Endothelial cell of umbilical vein (primary cell): ENCODE measurements at regions not wholly inside any gene's neighbourhood (a gene's known extent, or its start where the extent isn't known, plus 50 kb on each side); places are given as distances from the start of the nearest gene placed in this dataset.

Experiments used
- BruUV-seq: library from RNA; stranded (reverse); fragments of 400-500 nt; replicated peaks from 2 replicates; lab custom pipeline; 2021; lab: Mats Ljungman, UMichigan
- CTCF ChIA-PET: fragments of 300-600, 350-600 bp; sonication (Branson Sonifier 250); formaldehyde crosslinking; loops from one replicate; lab custom pipeline; 2021; ENCODE audit warnings: antibody characterized with exemption, inconsistent platforms; lab: Charles Lee
- POLR2A ChIA-PET: fragments of 300-600, 350-600 bp; sonication (Branson Sonifier 250); formaldehyde crosslinking; loops from one replicate; lab custom pipeline; 2021; ENCODE audit warnings: antibody characterized with exemption, inconsistent platforms; lab: Charles Lee
- DNase-seq: peaks from one replicate; pipeline ENCODE4 v3.0.0-alpha.2; 2011; ENCODE audit warnings: low read depth, low spot score
- FAIRE-seq: peaks from 2 replicates; lab custom pipeline; 2011; peaks lifted over from hg19 to GRCh38; lab: Jason Lieb, UNC
- H2AFZ ChIP-seq: 2 replicates; pipeline ENCODE4 v1.6.0; 2012; ENCODE audit warnings: low read depth, low read length, control low read depth, inconsistent platforms
- H3K27ac ChIP-seq: 2 replicates; pipeline ENCODE4 v1.5.1; 2011; ENCODE audit warnings: low read depth, mild to moderate bottlenecking, control low read depth, low read length, moderate library complexity; ENCODE audit not compliant: insufficient read depth
- H3K27me3 ChIP-seq, 2 experiments: 2 replicates each; pipeline versions ENCODE4 v1.6.0 to v1.6.1; 2011; ENCODE audit warnings: low read length in 2 of 2, mixed read lengths in 1 of 2; ENCODE audit not compliant: control insufficient read depth in 2 of 2, insufficient read depth in 2 of 2
- H3K36me3 ChIP-seq, 2 experiments: 2 replicates in 1 of 2; 3 replicates in 1 of 2; pipeline ENCODE4 v1.5.1; 2011; ENCODE audit warnings: low read length in 2 of 2, mild to moderate bottlenecking in 1 of 2, moderate library complexity in 1 of 2; ENCODE audit not compliant: control insufficient read depth in 2 of 2, insufficient read depth in 2 of 2; ENCODE audit errors: extremely low read depth in 1 of 2
- H3K4me1 ChIP-seq: 3 replicates; pipeline ENCODE4 v1.5.1; 2011; ENCODE audit warnings: mild to moderate bottlenecking, low read length; ENCODE audit not compliant: control insufficient read depth, insufficient read depth; ENCODE audit errors: extremely low read depth
- H3K4me2 ChIP-seq: 2 replicates; pipeline ENCODE4 v1.6.1; 2011; ENCODE audit warnings: low read length, control low read depth, mixed read lengths; ENCODE audit not compliant: insufficient read depth
- H3K4me3 ChIP-seq, 3 experiments: fragments of 200-600 bp in 1 of 3; sonication (generic), shearing (Covaris generic) in 1 of 3; replicated peaks in 1 of 3; 2 replicates each; pipeline ENCODE4 v1.5.1; 2011 to 2016; ENCODE audit warnings: control low read depth in 3 of 3, low read length in 3 of 3, mild to moderate bottlenecking in 2 of 3, inconsistent platforms in 1 of 3, low read depth in 1 of 3, moderate library complexity in 1 of 3; ENCODE audit not compliant: insufficient read depth in 1 of 3
- H3K79me2 ChIP-seq: 2 replicates; pipeline ENCODE4 v1.6.0; 2012; ENCODE audit warnings: low read length, inconsistent platforms; ENCODE audit not compliant: control insufficient read depth, insufficient read depth
- H3K9ac ChIP-seq: replicated peaks from 2 replicates; pipeline ENCODE3; 2011; ENCODE audit warnings: low read length, control low read depth; ENCODE audit not compliant: insufficient read depth; ENCODE audit errors: extremely low read depth
- H3K9me1 ChIP-seq: replicated peaks from 3 replicates; pipeline ENCODE4 v1.6.0; 2011; ENCODE audit warnings: mild to moderate bottlenecking, low read length; ENCODE audit not compliant: control insufficient read depth, insufficient read depth; ENCODE audit errors: extremely low read depth
- H3K9me3 ChIP-seq: replicated peaks from 2 replicates; pipeline ENCODE4 v1.5.1; 2012; ENCODE audit warnings: low read length, inconsistent platforms; ENCODE audit not compliant: control insufficient read depth, insufficient read depth
- H4K20me1 ChIP-seq: replicated peaks from 2 replicates; pipeline ENCODE3; 2011; ENCODE audit warnings: mild to moderate bottlenecking, low read length; ENCODE audit not compliant: control insufficient read depth, insufficient read depth; ENCODE audit errors: extremely low read depth
- EZH2 ChIP-seq: IDR thresholded peaks from 2 replicates; pipeline ENCODE4 v1.6.1; 2012; ENCODE audit warnings: borderline replicate concordance, low read depth, mild to moderate bottlenecking, moderate library complexity, low read length, inconsistent platforms; ENCODE audit not compliant: severe bottlenecking
- FOS ChIP-seq: IDR thresholded peaks from 2 replicates; pipeline ENCODE4 v1.6.1; 2011; ENCODE audit warnings: mild to moderate bottlenecking, low read length, moderate library complexity, borderline replicate concordance; ENCODE audit not compliant: insufficient read depth
- GATA2 ChIP-seq: IDR thresholded peaks from 2 replicates; pipeline ENCODE4 v1.7.0; 2011; ENCODE audit warnings: low read depth, mild to moderate bottlenecking, moderate library complexity, mixed read lengths, low read length; ENCODE audit not compliant: insufficient read length, insufficient read depth
- JUN ChIP-seq: IDR thresholded peaks from 2 replicates; pipeline ENCODE4 v1.6.1; 2011; ENCODE audit warnings: borderline replicate concordance, low read depth; ENCODE audit not compliant: insufficient read length, insufficient read depth
- MYC ChIP-seq: IDR thresholded peaks from one replicate; pipeline ENCODE4 v1.6.1; 2011; ENCODE audit warnings: mild to moderate bottlenecking, low read depth, low read length
- POLR2A ChIP-seq: IDR thresholded peaks from 2 replicates; pipeline ENCODE4 v1.6.1; 2012; ENCODE audit warnings: low read depth, mild to moderate bottlenecking, control low read depth, low read length
- POLR2AphosphoS5 ChIP-seq: IDR thresholded peaks from 2 replicates; pipeline ENCODE4 v1.6.1; 2012; ENCODE audit warnings: low read depth, mild to moderate bottlenecking, control low read depth, low read length, moderate library complexity; ENCODE audit not compliant: insufficient read depth
- dilution Hi-C: fragments of 300-500 bp; cut with MboI; formaldehyde crosslinking; loops from one replicate; pipeline ENCODE4 v1.15.0; 2019; ENCODE audit warnings: low sequenced_read_pairs; ENCODE audit not compliant: extremely low pct_ligation_motif_present
- intact Hi-C: fragments of 100-400 bp; cut with micrococcal nuclease; formaldehyde crosslinking; loops from one replicate; pipeline ENCODE4 v1.10.0; 2022
- TF ChIP-seq, protein P1 (sequence below): IDR thresholded peaks from 2 replicates; pipeline ENCODE4 v1.6.1; 2011; ENCODE audit not compliant: insufficient read depth, insufficient read length
- TF ChIP-seq, protein P2 (sequence below), 2 donors: IDR thresholded peaks; 1 replicate in 1 of 2; 2 replicates in 1 of 2; pipeline ENCODE4 v1.5.1; 2011; ENCODE audit warnings: low read length in 2 of 2, mild to moderate bottlenecking in 2 of 2, moderate library complexity in 2 of 2, control low read depth in 1 of 2, inconsistent platforms in 1 of 2, low read depth in 1 of 2; ENCODE audit not compliant: insufficient read depth in 1 of 2; ENCODE audit errors: extremely low read depth in 1 of 2

DNA sequence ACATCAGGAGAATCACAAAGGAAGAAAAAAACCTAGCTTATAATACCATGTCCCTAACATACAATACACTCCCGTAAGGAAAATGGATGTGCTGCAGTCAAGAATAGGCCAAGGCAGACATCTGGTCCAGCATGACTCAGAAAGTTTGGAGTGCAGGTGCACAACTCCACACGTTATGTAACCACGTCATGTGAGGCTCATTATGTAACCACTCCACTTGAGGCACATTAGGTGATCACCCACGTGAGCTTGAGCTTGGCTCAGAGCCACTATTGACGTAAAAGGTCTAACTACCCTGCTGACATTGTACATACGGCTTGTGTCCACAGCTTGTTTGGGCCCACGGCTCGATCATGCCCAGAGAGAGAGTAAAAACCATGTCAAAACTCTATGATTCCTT is 99.8 kb upstream of the C1orf21 start:
- Histone ChIP-seq H3K36me3 (no peaks in the 10 kb centered on the region), H3K27me3 (no peaks in the 10 kb centered on the region), H3K27ac (no peak overlapping the region), H3K9me3 (no peaks in the 10 kb centered on the region), H2AFZ (no peak overlapping the region), H4K20me1 (no peaks in the 10 kb centered on the region), H3K4me2 (no peak overlapping the region), H3K9ac (no peak overlapping the region), H3K79me2 (no peaks in the 10 kb centered on the region), H3K4me3 (no peak overlapping the region), H3K4me1 (no peaks in the 10 kb centered on the region), H3K9me1 (no peaks in the 10 kb centered on the region)
- DNase-seq, result no peak
- intact Hi-C loops, result no loop called here
- dilution Hi-C loops, result no loop called here
- TF ChIP-seq MYC, result no peak
- TF ChIP-seq, protein P1, sequence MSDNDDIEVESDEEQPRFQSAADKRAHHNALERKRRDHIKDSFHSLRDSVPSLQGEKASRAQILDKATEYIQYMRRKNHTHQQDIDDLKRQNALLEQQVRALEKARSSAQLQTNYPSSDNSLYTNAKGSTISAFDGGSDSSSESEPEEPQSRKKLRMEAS, result no peak
- TF ChIP-seq, protein P2, sequence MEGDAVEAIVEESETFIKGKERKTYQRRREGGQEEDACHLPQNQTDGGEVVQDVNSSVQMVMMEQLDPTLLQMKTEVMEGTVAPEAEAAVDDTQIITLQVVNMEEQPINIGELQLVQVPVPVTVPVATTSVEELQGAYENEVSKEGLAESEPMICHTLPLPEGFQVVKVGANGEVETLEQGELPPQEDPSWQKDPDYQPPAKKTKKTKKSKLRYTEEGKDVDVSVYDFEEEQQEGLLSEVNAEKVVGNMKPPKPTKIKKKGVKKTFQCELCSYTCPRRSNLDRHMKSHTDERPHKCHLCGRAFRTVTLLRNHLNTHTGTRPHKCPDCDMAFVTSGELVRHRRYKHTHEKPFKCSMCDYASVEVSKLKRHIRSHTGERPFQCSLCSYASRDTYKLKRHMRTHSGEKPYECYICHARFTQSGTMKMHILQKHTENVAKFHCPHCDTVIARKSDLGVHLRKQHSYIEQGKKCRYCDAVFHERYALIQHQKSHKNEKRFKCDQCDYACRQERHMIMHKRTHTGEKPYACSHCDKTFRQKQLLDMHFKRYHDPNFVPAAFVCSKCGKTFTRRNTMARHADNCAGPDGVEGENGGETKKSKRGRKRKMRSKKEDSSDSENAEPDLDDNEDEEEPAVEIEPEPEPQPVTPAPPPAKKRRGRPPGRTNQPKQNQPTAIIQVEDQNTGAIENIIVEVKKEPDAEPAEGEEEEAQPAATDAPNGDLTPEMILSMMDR (IDR thresholded peaks at IDR 0.05; ENCODE audit: extremely low read depth in 1 of 2, insufficient read depth in 1 of 2, low read depth in 1 of 2, low read length in 2 of 2), result no peak
- TF ChIP-seq EZH2, result no peak
- TF ChIP-seq FOS, result no peak
- TF ChIP-seq GATA2, result no peak
- TF ChIP-seq JUN, result no peak
- TF ChIP-seq POLR2A, result no peak
- TF ChIP-seq POLR2AphosphoS5, result no peak
- no peak for FAIRE-seq
- ChIA-PET CTCF (no interaction called here), POLR2A (no interaction called here)
- BruUV-seq, result no TSS peak
